ACC112 (cell line): ENCODE measurements at regions not wholly inside any gene's neighbourhood (a gene's known extent, or its start where the extent isn't known, plus 50 kb on each side); places are given as distances from the start of the nearest gene placed in this dataset.

ENCODE experiments used
- H2AFZ ChIP-seq: fragments of 200-600 bp; sonication (generic); one replicate; pipeline ENCODE4 v1.6.0; 2017; ENCODE audit warnings: antibody characterized with exemption, low read length; ENCODE audit not compliant: unreplicated experiment
- H3K27ac ChIP-seq: fragments of 200-600 bp; sonication (generic); 2 replicates; pipeline ENCODE4 v1.5.1; 2014; ENCODE audit warnings: low read depth, mild to moderate bottlenecking, antibody characterized with exemption, low read length, moderate library complexity
- H3K27me3 ChIP-seq: fragments of 200-600 bp; sonication (generic); 2 replicates; pipeline ENCODE4 v1.6.1; 2014; ENCODE audit warnings: mild to moderate bottlenecking, antibody characterized with exemption, low read length, moderate library complexity, mixed read lengths; ENCODE audit not compliant: insufficient read depth
- H3K36me3 ChIP-seq: fragments of 200-600 bp; sonication (generic); 2 replicates; pipeline ENCODE4 v1.6.1; 2016; ENCODE audit warnings: mild to moderate bottlenecking, antibody characterized with exemption, low read length, moderate library complexity, mixed read lengths; ENCODE audit not compliant: insufficient read depth
- H3K4me1 ChIP-seq: fragments of 200-600 bp; sonication (generic); one replicate; pipeline ENCODE4 v1.6.1; 2016; ENCODE audit warnings: low read length, mixed read lengths; ENCODE audit not compliant: insufficient read depth, unreplicated experiment, control insufficient read depth
- H3K4me3 ChIP-seq: fragments of 200-600 bp; sonication (generic); 2 replicates; pipeline ENCODE4 v1.5.1; 2014; ENCODE audit warnings: mild to moderate bottlenecking, low read depth, low read length
- H3K79me2 ChIP-seq: fragments of 200-600 bp; sonication (generic); one replicate; pipeline ENCODE4 v1.6.0; 2016; ENCODE audit warnings: low read length; ENCODE audit not compliant: control insufficient read depth, unreplicated experiment, insufficient read depth

- no peaks in the 10 kb centered on the region for H3K79me2 ChIP-seq
- H3K4me3 ChIP-seq, result no peak overlapping the region
- H3K27me3 ChIP-seq, result no peaks in the 10 kb centered on the region
- H3K27ac ChIP-seq, result no peak overlapping the region
- no peak overlapping the region for H2AFZ ChIP-seq
- no peaks in the 10 kb centered on the region for H3K36me3 ChIP-seq
- H3K4me1 ChIP-seq, result peaks cover 8% of the 10 kb centered on the region
Observed at GRCh38 chr2:217325816-217326215, 466.0 kb upstream of the TNP1 start.

DNA sequence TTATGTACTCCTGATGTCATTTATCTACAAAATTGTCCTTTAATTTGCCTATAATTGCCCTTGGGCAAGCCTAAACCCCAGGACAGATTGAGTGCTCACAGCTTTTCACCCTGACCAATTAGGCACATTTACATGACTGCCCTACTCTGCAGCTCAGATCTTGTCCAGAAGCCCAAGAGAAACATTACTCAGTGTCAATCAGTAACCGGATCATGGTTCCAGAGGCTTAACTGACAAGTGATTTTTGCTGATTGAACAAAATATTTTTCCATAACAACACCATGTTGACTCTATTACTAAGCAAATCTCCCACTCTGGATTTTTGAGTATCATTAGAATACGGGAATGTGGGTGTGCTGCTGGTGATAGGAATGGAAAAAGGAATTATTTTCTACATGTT, 465.4 kb upstream of the TNP1 start:
- Histone ChIP-seq H3K27me3 (no peaks in the 10 kb centered on the region), H2AFZ (no peak overlapping the region), H3K79me2 (no peaks in the 10 kb centered on the region), H3K4me3 (no peak overlapping the region), H3K27ac (no peak overlapping the region), H3K4me1 (peaks cover 8% of the 10 kb centered on the region), H3K36me3 (no peaks in the 10 kb centered on the region)

- Histone ChIP-seq H3K4me1 (peaks cover 8% of the 10 kb centered on the region), H3K27ac (no peak overlapping the region)
Observed at GRCh38 chr2:217316743-217317142, 456.9 kb upstream of the TNP1 start.

GRCh38 chr2:217314021-217314460, 454.2 kb upstream of the TNP1 start:
- no peak overlapping the region for H3K27ac ChIP-seq
- H3K4me1 ChIP-seq, result peaks cover 8% of the 10 kb centered on the region
- no peaks in the 10 kb centered on the region for H3K27me3 ChIP-seq
- H3K36me3 ChIP-seq, result no peaks in the 10 kb centered on the region
- no peaks in the 10 kb centered on the region for H3K79me2 ChIP-seq
- no peak overlapping the region for H3K4me3 ChIP-seq
- H2AFZ ChIP-seq, result no peak overlapping the region

More at GRCh38 chr2:217316743-217317142, 456.9 kb upstream of the TNP1 start:
- H3K4me3 ChIP-seq, result no peak overlapping the region
- no peak overlapping the region for H2AFZ ChIP-seq
- H3K79me2 ChIP-seq, result no peaks in the 10 kb centered on the region
- no peaks in the 10 kb centered on the region for H3K27me3 ChIP-seq
- no peaks in the 10 kb centered on the region for H3K36me3 ChIP-seq

DNA sequence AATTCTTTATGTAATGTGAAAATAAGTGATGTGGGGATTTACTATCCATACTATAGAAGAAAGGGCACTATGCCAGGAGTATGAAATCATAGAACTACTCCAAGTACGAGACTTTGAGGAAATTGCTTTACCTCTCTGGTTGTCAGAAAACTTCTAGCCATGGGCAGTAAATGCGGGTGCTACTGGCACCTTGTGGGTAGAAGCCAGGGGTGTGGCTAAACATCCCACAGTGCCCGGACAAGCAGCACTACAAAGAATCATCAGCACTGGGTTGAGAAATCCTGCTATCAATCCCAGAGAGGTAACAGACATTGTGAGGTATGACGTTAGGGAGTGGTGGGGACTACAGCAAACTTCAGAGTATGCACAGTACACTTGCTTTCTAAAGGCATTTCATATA, 453.5 kb upstream of the TNP1 start:
- Histone ChIP-seq H2AFZ (no peak overlapping the region), H3K36me3 (no peaks in the 10 kb centered on the region), H3K79me2 (no peaks in the 10 kb centered on the region), H3K27ac (no peak overlapping the region), H3K4me3 (no peak overlapping the region), H3K27me3 (no peaks in the 10 kb centered on the region), H3K4me1 (peaks cover 8% of the 10 kb centered on the region)

DNA sequence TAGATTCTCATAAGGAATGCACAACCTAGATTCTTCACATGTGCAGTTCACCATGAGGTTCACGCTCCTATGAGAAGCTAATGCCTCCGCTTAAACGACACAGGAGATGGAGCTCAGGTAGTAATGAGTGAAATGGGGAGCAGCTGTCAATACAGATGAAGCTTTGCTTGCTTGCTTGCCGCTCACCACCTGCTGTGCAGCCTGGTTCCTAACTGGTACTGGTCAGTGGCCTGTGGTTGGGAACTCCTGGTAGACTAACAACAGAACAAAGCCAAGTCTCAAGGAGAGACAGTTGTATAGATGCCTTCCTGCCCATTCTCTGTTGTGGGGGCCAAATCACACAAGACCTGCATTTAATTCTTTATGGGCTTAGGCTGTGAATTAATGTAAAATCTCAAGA, 449.2 kb upstream of the TNP1 start:
- H3K79me2 ChIP-seq, result no peaks in the 10 kb centered on the region
- H3K27me3 ChIP-seq, result 0 out of 2 replicates have a peak, but pooled peaks cover 4% of the 10 kb centered on the region
- H3K4me3 ChIP-seq, result no peak overlapping the region
- no peak overlapping the region for H2AFZ ChIP-seq
- no peaks in the 10 kb centered on the region for H3K4me1 ChIP-seq
- H3K27ac ChIP-seq, result no peak overlapping the region
- H3K36me3 ChIP-seq, result no peaks in the 10 kb centered on the region

- H2AFZ ChIP-seq, result no peak overlapping the region
- H3K4me1 ChIP-seq, result no peaks in the 10 kb centered on the region
- H3K4me3 ChIP-seq, result no peak overlapping the region
- no peak overlapping the region for H3K27ac ChIP-seq
- H3K79me2 ChIP-seq, result no peaks in the 10 kb centered on the region
- H3K36me3 ChIP-seq, result no peaks in the 10 kb centered on the region
- 0 out of 2 replicates have a peak, but pooled peaks cover 4% of the 10 kb centered on the region for H3K27me3 ChIP-seq
Observed at GRCh38 chr2:217307023-217307422, 447.2 kb upstream of the TNP1 start.

- Histone ChIP-seq H3K27me3 (0 out of 2 replicates have a peak, but pooled peaks cover 4% of the 10 kb centered on the region), H3K4me1 (no peaks in the 10 kb centered on the region), H3K36me3 (no peaks in the 10 kb centered on the region), H3K27ac (no peak overlapping the region), H3K4me3 (no peak overlapping the region), H3K79me2 (no peaks in the 10 kb centered on the region), H2AFZ (no peak overlapping the region)
Observed at GRCh38 chr2:217305882-217306281, 446.0 kb upstream of the TNP1 start.

DNA sequence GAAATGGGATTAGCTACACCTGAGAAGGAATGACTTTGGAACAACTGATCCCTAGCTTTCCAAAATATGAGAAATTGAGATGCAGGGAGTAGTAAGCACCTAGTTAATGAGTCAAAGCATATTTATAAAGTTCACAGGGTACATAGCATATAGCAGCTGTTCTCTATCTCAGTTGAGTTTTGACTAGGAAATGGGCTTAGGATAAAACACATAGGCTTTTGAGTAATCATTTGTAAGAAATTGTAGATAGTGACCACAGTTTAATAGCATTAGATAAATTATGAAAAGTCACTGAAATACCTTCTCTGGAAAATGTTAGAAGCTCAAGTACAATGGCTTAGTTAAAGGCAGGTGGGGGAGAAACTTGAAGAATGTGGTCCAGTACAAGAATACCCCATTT, 444.7 kb upstream of the TNP1 start:
- H3K27ac ChIP-seq, result no peak overlapping the region

GRCh38 chr2:217302856-217303255, 443.0 kb upstream of the TNP1 start:
- Histone ChIP-seq H3K79me2 (no peaks in the 10 kb centered on the region), H3K4me3 (no peak overlapping the region), H3K27ac (no peak overlapping the region), H2AFZ (no peak overlapping the region), H3K4me1 (no peaks in the 10 kb centered on the region), H3K36me3 (no peaks in the 10 kb centered on the region), H3K27me3 (0 out of 2 replicates have a peak, but pooled peaks cover 4% of the 10 kb centered on the region)

More for the DNA sequence above, 444.7 kb upstream of the TNP1 start:
- Histone ChIP-seq H3K4me1 (no peaks in the 10 kb centered on the region), H3K4me3 (no peak overlapping the region), H3K79me2 (no peaks in the 10 kb centered on the region), H3K27me3 (0 out of 2 replicates have a peak, but pooled peaks cover 4% of the 10 kb centered on the region), H3K36me3 (no peaks in the 10 kb centered on the region), H2AFZ (no peak overlapping the region)

GRCh38 chr2:217301142-217301925, 441.5 kb upstream of the TNP1 start:
- Histone ChIP-seq H3K79me2 (no peaks in the 10 kb centered on the region), H3K27ac (no peak overlapping the region), H3K4me3 (no peak overlapping the region), H3K27me3 (0 out of 2 replicates have a peak, but pooled peaks cover 4% of the 10 kb centered on the region), H3K4me1 (no peaks in the 10 kb centered on the region), H2AFZ (no peak overlapping the region), H3K36me3 (no peaks in the 10 kb centered on the region)
